SKM-1 (cell line): ENCODE measurements at regions not wholly inside any gene's neighbourhood (a gene's known extent, or its start where the extent isn't known, plus 50 kb on each side); places are given as distances from the start of the nearest gene placed in this dataset.

ENCODE experiments used
- DNase-seq: peaks from one replicate; lab custom pipeline; 2025; ENCODE audit not compliant: unreplicated experiment; lab: John Stamatoyannopoulos, UW

GRCh38 chr16:50996166-50996829, 154.8 kb downstream of the SALL1 start:
- DNase-seq, result no peak

GRCh38 chr16:50994995-50995394, 156.1 kb downstream of the SALL1 start:
- no peak for DNase-seq

- DNase-seq, result no peak
Observed at GRCh38 chr16:50992350-50993032, 158.6 kb downstream of the SALL1 start.

DNA sequence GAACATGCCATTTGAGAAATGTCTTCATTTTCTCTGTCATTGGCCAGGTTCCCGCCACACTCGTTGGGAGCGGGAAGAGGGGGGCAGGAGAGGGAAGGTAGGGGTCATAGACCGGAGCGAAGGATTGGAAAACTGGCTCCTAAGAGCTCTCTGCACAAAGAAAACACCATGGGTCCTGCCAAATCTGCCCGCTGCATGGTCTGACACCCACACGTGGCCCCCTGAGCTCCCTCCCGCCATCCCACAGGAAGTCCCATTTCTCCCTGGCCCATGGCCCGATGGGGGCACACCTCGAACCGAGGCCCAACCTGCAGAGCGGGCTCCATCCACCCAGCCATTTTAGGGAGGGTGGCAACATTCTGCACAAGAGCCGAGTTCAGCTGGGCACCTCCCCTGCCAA, 159.6 kb downstream of the SALL1 start:
- no peak for DNase-seq

- DNase-seq, result no peak
Observed at GRCh38 chr16:50991006-50991405, 160.1 kb downstream of the SALL1 start.

DNA sequence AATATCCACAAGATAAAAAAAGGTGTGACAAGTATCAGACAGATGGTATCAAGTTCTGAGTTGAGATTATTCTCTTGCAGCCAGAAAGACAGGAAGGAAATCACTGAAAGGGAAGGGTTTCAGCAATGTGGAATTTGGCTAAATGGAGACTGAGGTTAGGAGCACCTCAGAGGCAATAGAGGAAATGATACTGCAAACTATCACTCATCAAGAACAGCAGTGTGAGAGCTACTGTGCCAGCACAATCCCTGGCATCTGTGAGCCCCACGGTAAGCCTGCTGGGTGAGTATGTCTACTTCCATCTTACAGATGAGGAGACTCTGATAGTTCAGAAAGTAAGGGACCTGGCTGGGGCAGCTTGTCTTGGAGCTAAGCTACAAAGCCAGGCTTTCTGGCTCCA, 162.0 kb downstream of the SALL1 start:
- DNase-seq, result no peak

GRCh38 chr16:50988441-50988840, 162.6 kb downstream of the SALL1 start:
- DNase-seq, result no peak

DNA sequence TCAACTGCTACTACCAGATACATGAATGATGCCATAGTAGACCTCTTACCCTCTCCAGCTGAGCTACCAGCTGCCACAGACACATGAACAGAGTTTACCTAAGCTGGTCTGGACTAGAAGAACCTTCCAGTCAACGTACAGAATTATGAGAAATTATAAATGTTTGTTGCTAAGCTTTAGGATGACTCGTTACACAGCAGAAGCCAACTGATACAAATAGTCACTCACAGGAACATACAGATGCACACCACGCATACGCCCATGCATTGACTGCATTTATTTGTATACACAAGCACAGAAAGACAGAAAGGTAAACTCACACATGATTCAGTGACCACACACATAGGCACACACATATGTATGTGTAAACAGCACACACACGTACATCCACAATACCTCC, 164.6 kb downstream of the SALL1 start:
- no peak for DNase-seq

DNA sequence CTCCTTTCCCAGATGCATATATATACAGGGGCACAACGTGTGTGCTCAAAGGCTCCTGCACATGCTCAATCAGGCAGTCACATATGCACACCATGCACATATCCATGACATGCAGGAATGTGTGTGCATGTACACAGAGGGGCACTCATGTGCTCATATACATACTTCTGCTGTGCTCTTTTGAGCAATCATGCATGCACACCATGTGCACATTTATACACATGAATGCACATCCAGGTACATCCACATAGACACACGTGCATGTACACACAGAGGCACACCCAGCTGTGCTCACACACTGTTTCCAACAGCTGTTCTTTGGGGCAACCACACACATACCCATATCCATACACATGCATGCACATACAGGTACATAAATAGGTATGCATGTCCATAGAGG, 165.3 kb downstream of the SALL1 start:
- DNase-seq, result no peak

GRCh38 chr16:50984688-50985087, 166.4 kb downstream of the SALL1 start:
- DNase-seq, result no peak

- DNase-seq, result no peak
Observed at GRCh38 chr16:50982808-50983207, 168.3 kb downstream of the SALL1 start.

DNA sequence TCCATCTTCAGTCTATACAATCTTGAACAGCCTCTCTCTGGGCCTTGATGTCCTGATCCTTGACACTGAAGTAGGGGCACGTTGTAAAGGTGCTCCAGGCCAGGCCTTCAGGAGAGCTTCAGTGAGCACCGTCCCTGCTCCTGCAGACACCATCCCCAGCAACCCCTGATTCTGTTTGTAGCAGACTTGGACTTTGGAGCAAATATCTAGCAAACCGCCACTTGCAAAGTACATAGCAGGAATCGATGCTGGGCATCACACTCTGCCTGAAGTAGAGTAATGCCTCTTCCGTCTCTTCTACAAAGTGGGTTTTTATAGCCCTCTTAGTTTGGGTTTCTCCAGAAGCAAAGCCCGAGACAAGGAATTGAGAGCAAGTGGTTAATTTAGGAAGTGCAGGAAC, 169.1 kb downstream of the SALL1 start:
- DNase-seq, result no peak

GRCh38 chr16:50980666-50981065, 170.4 kb downstream of the SALL1 start:
- DNase-seq, result no peak

DNA sequence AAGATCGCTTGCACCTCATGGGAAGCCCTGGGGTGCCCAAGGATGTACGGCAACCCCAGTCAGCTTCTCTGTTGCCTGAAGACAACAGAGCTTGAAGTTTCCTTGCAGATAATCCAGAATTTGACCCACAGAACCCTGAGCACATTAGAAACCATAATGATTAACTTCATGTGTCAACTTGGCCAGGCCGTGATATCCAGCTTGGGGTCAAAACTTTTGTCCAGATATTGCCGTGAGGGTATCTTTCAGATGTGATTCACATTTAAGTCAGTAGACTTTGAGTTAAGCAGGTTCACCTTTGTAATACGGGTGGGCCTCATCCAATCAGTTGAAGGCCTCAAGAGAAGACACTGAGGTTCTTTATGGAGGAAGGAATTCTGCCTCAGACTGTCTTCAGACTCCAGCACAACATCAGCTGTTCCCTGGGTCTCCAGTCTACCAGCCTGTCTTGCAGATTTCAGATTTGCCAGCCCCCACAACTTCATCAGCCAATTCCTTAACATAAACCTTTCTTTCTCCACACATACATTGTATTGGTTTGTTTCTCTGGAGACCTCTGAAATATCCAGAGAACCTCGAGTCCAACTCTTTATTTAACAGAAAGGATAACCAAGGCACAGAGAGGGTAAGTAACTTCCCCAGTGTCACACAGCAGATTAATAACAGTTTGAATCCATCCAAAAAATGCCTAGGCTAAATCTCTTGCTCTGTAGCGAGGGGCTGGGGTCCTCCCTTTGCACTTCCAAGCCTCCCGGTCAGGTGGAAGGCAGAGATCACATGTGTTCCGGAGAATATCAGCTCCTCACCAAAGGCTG, 171.1 kb downstream of the SALL1 start:
- DNase-seq, result no peak

DNA sequence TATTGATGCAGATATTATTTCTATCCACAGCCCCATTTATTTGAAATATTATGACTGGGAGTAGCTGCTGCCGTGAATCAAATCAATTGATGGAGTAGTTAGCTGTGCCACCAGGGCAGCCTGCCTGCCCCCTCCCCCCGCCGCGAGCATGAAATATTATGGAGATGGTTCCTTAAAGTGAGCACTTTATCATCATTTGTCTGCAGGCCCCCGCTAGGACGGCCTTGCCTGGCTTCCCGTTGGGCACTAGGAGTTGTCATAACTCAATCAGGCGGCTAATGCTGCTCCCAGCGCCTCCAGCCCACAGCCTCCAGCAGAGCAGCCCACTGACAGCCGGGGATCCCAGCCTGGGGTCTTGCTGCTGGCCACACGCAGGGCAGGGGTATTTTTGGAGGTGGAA, 173.9 kb downstream of the SALL1 start:
- no peak for DNase-seq

GRCh38 chr16:50974438-50975036, 176.5 kb downstream of the SALL1 start:
- no peak for DNase-seq

DNA sequence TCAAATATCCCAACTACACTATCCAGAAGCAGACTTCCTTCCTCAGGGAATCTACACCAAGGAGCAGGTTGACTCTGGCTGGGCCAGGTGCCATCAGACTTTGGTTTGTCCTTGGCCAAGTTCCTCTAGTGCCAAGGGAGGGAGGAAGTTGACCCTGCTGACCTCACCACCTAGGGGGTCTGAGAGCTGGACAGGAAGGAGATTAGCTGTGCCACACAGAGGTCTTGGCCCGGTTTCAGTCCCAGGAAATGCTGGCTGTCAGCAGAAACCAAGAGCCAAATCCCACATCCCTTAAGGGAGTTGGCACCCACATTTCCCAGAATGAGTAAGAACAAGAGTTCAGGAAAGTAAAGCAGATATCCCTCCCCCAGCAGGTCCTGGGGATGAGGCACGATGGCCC, 178.2 kb downstream of the SALL1 start:
- no peak for DNase-seq

- DNase-seq, result no peak
Observed at GRCh38 chr16:50970281-50970680, 180.8 kb downstream of the SALL1 start.

DNA sequence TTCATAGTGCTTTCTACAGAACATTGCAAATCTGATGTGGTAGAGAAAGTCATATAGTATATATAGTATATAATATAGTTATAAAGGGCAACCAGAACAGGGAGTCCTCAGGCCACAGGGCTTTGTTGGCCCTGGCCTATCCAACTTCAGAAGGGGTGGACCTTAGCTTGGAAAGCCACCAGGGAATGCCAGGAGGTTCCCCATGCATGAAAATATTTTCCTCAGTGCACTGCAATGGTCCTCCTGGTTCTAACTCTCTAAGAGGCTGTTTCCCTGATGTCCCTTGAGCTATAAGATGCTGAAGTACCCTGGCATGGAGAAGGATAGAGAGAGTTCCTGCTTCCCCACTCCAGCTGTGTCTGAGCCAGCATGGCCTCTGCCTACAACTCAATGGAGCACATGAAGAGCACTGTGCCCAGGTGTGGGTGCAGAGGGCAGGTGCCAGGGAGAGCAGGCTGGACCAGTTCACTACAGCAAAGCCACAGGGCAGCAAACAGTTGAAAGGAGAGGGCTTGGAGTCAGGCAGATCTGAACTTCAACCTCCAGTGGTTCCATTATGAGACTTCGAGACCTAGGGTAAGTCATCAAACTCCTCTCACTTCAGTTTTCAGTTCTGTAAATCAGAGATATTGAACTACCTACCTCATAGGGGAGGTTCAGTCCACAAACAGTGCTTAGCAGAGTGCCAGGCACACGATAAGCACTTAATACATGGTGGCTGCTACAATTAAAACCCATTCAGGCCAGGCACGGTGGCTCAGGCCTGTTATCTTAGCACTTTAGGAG, 183.1 kb downstream of the SALL1 start:
- DNase-seq, result no peak

DNA sequence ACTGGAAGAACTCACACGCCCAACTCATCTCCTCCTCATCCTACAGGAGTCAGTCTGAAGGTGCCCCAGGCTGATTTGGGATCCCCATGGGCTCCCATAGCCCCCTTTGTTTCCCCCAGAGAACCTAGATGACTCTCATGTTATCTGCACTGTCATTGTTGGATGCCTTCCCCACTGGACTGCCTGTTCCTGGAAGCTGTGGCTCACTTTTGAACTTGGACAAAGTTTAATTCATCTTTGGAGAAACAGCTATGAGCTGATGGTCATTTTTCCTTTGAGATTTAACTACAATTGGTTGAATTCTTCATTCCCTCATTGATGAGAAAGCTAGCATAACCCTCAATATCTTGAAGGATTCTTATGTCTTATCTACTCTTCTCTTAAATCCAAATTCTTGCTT, 186.6 kb downstream of the SALL1 start:
- DNase-seq, result no peak

- peak; percentile 25 for DNase-seq
Observed at GRCh38 chr16:50961952-50962351, 189.1 kb downstream of the SALL1 start.
